ENCODE measurements at regions not wholly inside any gene's neighbourhood (a gene's known extent, or its start where the extent isn't known, plus 50 kb on each side); places are given as distances from the start of the nearest gene placed in this dataset.
A peak's percentile ranks its signal among the peaks of the same experiment; 100 is the strongest.
"Not testable (repeated sequence)": the region's sequence is repeated elsewhere in the genome, so short reads cannot be mapped to it uniquely, and the experiment has no call there.

DNA sequence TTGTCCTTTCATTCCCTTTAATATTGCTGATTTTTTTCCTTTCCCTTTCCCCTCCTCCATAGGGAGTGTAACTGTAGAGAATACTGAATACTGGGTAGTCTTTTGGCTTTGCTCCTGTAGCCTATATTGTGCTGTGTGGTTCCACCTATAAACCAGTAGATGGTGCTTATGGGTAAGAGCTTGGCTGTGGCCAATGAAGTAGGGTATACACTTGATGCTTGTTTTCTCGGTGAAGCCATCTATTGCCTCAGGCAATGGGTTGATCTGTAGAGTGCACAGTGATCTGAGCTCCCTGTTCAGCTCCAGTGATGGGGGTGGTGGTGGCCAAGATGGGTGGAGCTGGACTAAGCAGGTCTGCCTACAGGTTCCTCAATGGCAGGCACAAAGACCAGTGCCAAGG lies 203.3 kb upstream of the IMPG1 start:
- DNase-seq: no peak

DNA sequence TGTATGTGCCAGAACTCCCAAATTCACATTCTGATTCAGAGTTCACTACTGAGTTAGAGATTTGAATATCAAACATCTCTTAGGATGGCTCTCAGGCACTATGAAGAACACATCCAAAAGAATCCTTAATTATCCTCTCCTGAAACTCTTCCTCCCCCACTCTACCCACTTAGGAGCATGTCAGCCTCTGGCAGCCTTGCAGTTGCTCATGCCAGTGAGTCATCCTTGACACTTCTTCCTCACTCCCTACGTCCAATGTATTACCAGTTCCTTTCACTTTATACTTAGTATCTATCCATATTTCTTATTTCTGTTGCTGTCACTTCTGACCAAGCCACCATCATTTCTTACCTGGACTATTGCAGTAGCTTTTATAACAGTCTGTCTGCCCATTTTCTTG lies 192.0 kb upstream of the IMPG1 start:
- no peak for DNase-seq

DNA sequence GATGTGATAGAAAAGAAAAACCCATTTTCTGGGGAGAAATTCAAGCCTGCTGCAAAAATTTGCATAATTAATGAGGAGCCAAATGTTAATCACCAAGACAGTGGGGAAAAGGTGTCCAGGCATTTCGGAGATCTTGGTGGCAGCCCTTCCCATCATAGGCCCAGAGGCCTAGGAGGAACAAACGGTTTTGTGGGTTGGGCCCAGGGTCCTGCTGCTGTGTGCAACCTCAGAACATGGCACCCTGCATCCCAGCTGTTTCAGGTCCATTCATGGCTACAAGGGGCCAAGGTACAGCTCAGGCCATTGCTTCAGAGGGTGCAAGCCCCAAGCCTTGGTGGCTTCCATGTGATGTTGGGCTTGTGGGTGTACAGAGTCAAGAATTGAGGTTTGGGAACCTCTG lies 189.8 kb upstream of the IMPG1 start:
- no peak for DNase-seq

DNA sequence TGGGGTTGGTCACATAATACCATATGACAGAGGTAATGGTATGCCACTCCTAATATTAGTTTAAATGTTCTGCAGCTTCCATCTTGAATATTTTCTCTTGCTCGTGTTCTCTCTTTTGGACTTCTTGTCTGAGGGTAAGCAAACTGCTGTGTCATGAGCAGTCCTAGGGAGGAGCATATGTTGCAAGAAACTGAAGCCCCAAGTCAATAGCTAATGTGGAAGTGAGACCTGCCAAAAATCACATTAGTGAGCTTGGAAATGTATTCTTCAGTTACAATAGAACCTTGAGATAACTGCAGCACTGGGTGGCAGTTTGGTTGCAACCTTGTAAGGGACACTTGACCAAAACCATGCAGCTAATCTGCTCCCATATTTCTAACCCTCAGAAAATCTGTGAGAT lies 178.2 kb upstream of the IMPG1 start:
- peak; percentile 89 for DNase-seq

DNA sequence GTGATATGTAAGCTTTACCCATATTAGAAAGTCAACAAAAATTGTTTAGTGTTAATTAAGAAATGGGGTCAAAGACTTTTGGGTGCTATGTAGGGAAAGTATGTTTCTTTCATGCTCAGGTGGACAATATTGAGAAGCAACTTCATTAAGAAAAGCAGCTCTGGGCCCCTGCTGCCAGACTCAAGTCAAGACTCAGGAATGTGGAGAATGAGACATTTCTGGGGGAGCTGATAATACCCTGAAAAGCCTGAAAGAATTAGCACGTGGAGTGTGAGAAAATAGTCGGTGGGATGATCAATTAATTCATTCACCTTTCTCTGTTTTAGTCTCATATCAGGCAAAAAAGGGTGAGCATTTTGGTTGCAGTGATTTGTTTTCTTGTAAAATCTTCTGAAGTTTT lies 175.1 kb upstream of the IMPG1 start:
- no peak for DNase-seq

DNA sequence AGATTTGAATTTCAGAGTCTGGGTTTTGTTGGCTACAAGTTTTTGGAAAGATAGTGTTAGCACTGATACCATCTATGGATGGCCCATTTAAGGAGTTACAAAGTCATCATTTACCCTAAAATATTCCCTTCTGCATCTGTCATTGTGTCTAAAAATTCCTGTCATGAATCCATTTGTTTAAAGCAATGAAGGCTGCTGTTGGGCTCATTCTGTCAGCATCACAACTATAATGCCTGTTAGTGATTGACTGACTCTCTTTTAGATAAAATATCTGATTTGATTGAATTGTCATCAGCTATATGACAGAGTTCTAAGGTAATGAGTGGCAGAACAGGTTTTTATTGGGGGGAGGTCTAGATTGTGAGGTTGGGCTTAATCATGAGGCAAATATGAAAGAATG lies 167.6 kb upstream of the IMPG1 start:
- DNase-seq: no peak

DNA sequence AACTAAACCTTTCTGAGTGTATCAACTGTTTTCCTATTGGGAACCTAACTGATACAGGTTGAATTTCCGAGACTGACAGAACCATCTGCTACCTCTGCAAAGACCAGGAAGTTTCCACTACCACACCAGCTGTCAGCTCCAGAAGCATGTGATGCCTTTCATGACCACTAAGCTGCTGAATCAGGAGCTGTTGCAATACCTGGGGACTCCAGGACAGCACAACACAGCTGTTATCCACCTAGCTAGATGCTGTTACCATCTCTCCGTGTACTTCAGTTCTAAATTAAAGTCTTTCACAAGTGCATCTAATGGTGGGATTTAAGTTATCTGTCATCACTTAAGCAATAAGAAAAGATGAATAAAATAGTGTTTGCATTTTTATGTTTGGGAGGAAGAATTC lies 158.2 kb upstream of the IMPG1 start:
- no peak for DNase-seq

DNA sequence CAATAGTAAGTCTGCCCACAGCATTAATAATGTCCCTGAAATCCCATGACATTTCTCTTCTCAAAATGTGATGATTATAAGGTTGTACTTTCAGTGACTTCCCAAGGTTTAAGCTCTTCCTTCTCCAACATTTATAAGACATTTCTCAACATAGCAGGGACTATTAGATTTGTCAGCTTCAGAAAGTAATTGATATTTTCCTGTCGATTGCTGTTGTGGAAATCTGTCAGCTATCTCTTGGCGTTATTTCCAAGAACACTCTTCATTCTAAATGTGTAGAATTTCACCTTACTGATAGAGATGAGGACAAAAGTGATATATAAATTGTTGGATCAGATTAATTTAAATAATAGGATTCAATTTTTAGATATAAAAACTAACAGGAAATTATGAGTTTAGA lies 149.7 kb upstream of the IMPG1 start:
- no peak for DNase-seq

DNA sequence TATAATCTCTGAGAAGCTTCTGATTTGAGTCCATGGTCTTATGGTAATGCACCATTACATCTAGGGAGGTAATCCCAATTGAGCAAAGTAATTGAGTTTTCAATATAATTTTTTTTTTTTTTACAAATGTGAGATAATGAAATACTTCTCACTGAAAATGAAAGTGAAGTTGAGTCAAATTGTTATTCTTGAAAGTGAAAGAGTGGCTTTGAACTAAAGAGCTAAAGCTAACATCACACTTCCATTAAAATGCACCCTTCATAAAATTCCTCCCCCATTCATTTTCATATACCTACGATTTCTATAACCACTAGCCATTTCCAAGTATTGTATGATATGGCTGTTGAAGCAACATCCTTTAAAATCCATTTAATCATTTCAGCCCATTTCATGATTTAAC lies 149.1 kb upstream of the IMPG1 start:
- no peak for DNase-seq

DNA sequence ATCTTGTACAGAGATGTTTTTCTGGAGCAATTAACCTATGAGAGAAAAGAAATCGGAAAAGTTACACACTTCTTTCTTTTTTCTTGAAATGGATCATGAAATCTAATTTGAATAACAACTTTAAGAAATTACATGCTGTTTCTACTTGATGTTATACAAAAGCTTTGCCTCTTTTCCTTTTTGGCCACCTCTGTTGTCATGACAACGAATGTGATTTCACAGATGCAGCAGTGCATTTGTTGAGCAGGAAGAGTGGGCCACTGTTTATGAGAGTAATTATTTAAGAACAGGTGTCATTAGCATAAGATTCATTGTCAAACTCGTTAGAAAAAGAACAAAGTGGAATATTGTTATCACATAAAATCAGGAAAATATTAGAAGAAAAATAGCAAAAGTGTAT lies 148.3 kb upstream of the IMPG1 start:
- DNase-seq: no peak

DNA sequence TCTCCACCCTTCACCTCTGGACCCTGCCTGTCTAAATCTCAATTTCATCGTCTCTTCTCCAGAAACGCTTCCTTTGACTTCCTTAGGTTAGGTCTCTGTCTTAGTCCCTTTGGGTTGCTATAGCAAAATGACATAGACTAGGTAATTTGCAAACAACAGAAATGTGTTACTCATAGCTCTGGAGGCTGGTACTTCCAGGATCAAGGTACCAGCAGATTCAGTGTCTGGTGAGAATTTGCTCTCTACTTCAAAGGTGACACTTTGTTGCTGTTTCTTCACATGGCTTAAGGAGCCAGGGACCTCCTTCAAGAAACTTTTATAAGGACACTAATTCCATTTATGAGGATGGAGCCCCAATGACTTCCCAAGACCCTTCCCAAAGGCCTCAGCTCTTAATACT lies 145.1 kb upstream of the IMPG1 start:
- no peak for DNase-seq

DNA sequence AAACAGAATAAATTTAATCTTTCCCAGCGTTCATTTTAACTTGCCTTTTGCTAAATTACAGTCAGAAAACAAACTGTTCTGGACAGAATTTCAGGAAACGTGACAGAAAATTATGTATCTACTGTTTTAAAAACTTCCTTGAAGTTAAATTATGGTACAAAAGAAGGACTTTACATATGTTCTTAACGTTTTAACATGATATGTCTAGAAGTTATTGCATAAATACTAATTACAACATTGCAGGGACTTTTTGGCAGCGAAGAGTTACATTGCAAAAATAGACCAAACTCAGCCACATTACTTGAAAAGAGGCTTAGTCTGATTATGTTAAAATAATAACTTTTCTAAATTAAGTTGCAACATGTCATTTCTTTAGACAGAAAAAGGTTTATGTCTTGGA lies 142.1 kb upstream of the IMPG1 start:
- no peak for DNase-seq

DNA sequence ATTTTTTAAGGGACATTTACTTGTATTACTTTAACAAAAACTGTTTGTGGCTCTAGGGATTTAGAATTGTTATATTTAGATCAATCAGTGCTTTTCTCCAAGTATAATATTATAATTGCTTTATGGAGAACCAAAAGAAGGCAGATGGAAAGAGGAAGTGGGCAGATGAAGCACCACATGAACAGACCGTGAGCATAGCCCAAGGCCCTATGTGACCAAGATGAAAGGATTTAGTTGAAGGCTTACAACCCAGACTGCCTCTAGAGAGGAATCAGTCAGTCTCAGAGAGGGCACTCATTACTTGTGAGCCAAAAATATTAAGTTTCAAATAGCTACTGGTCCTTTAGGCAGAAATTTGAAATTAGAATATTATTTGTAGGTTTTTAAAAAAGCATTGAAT lies 102.3 kb upstream of the IMPG1 start:
- no peak for DNase-seq

DNA sequence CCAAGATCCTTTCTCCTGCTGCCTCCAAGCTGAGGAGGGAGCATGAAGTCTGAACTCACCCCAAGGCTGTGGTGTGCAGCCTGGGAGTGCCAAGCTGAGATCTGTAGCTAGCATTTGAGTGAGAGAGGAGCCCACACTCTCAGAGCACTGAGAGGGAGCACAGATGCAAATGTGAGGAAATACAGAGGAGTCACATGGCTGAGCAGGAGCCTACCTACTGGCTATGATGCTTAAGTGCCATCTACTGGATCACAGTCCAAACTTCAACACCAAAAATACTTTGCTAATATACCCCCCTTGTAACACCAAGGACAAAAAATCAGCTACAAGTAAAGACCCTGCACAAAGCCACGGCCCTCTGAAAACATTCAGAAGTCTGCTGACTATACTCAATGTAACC lies 94.4 kb upstream of the IMPG1 start:
- no peak for DNase-seq

DNA sequence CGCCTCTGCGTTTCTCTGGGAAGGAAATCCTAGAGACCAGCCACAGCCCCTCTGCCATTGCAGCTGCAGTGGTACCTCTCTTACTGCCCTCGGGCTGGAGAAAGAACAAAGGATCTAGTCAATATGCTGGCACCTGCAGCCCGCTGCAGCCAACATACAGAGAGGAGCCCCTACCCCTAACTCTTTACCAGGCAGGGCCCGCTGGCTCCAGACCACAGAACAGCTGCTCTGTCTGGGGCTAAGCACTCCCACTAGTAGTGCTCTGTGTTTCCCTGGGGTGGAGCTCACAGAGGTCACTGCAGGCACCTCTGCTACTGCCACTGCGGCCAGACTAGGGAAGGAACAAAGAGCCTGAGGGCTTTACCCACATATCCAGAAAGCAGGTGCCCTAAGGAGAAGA lies 93.8 kb upstream of the IMPG1 start:
- DNase-seq: no peak

DNA sequence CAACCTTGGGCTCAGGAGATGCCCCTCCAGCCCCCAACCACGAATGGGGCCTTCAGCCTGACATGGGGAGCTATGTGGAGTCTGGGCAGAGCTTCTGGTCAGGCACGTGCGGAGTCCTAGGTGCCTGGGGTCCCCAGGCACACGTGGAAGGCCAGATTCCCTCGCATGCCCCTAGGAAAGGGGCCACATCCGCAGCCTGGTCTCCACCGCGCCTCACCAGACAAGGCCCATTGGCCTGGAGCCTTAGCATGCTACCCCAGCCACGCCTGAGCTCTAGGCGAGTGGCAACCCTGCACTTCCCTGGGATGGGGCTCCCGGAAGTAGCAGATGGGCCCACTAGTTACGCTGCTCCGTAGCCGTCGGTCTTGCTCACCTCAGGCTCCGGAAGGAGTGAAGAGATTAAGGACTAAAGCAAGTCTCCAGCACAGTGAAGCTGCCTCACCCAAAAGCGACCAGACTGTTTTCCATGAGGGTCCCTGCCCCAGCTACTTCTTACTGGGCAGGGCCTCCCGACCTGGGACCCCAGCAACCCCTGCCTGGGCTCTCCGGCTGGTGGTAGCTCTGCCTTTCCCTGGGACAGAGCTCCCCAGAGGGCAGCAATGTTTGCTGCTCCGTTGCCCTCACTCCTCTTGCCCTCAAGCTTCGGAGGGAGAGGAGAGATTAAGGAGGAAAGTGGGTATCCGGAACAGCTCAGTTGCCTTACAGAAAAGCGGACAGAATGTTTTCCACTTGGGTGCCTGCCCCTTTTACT lies 93.2 kb upstream of the IMPG1 start:
- no peak for DNase-seq

DNA sequence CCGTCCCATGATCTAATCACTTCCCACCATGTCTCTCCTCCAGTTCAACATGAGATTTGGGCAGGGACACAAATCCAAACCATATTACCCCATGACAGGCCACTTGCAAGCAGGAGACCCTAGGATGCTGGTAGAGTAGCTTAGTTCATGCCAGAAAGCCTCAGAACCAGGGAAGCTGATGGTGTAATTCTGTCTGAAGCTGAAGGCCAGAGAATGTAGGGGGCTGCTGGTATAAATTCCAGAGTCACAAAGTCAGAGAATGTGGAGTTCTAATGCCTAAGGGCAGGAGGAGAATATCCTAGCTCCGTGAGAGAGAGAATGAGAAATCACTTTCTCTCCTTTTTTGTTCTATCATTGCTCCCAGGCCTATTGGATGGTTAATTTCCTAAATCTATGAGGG lies 90.3 kb upstream of the IMPG1 start:
- no peak for DNase-seq

DNA sequence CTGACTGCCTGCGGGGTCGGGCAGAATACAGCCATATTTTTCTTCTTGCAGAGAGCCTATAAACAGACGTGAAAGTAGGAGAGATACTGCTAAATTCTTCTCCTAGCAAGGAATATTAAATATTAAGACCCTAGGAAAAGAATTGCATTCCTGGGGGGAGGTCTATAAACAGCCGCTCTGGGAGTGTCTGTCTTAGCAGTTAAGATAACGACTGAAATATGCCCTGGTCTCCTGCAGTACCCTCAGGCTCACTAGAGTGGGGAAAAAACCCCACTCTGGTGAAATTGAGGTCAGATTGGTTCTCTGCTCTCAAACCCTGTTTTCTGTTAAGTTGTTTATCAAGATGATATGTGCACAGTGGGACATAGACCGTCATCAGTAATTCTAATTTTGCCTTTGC lies 85.3 kb upstream of the IMPG1 start:
- not testable (repeated sequence) for DNase-seq

DNA sequence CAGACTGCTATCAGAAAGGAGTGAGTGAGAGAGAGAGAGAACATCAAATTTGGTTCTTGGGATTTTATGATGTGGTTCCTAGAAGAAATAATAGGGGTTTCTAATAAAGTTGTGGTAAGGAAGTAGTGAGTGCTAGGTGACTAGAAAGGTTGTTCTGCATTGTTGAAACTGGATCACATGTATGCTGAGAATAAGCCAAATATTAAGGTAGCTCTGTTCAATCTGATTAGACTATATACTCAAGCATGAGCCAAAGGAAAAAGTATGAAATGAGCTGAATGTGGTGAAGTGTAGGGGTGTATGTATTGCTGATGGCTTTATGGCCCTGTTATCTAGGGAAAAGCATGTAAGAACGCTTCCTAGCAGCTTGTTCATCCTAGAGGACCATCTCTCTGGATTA lies 63.0 kb upstream of the IMPG1 start:
- DNase-seq: no peak

DNA sequence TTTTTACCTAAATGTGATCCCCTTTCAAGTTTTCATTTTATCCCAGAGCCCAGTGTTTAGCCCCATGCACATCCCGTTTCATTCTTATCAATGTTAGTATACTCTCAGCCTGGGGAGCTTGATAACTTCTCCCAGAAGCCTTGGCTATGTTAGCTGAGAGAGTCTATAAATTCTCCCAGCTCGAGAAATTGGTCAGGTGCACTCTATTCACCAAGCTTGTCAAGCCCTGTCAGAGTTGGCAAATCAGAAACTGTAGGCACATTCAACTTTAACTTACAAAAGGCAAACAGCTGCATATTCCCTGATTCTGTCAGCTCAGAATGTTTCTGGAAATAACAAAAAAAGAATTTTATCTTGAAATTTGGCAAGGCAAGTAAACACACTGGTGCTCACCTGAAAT lies 62.2 kb upstream of the IMPG1 start:
- DNase-seq: no peak

DNA sequence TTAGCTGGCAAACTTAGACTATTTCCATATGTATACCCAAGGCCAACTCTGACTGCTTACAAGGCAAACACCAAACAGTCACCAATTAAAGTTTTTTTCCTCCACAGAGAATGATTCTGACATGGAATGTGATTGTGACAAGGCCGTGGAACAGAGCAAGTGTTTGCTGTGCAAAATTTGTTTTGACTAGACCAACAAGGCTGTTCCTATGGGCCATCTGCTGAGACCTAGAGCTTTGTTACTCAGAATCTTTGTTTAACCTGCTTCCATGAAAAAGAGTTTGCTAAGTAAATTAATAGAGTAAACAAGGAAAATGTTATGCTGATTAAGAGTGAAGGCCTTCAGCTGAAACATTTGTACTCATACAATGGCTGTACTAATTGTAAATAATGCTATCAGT lies 51.6 kb upstream of the IMPG1 start:
- DNase-seq: no peak
